CD4-positive, alpha-beta T cell treated with Interleukin-1 beta for 1 hour (primary cell): ENCODE measurements at regions not wholly inside any gene's neighbourhood (a gene's known extent, or its start where the extent isn't known, plus 50 kb on each side); places are given as distances from the start of the nearest gene placed in this dataset.
"Not testable (repeated sequence)": the region's sequence is repeated elsewhere in the genome, so short reads cannot be mapped to it uniquely, and the experiment has no call there.

Experiments
- DNase-seq, 2 donors: peaks; one replicate each; pipeline ENCODE4 v3.0.0-alpha.2; 2020 to 2022

GRCh38 chr2:82137441-82137840 lies 1832.9 kb upstream of the LRRTM1 start:
- no peak for DNase-seq

DNA sequence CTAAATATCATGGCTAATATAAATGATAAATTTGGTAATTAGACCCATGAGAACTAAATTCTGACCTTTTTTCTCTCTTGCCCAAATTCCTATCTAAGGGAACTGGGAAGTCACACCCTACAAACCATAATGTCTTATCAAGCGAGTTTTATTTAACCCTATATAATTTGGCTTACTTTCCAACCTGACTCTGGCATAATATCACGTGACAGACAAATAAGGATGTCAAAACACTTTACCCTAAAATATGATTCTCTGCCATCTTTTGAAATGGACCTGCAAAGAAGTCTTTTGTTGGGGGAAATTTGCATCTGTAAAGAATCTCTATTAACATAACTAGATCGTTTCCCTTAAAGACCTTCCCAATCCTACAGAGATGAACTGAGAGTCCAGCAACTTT lies 1823.5 kb upstream of the LRRTM1 start:
- no peak for DNase-seq

DNA sequence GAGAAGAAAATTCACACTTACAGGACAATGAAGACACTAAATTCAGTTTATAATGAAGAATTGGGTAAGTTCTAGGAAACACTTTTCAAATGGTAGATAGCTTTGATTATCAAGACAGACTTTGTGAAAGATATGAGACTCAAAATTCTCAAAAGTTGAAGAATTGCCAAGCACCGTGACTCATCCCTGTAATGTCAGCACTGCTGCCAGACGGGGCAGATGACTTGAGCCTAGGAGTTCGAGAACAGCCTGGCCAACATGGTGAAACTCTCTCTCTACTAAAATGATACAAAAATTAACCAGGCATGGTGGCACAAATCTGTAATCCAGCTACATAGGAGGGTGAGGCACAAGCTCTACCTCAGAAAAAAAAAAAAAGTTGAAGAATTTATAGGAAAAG lies 1820.1 kb upstream of the LRRTM1 start:
- DNase-seq, result no peak

GRCh38 chr2:82120654-82121053 lies 1816.1 kb upstream of the LRRTM1 start:
- no peak for DNase-seq

GRCh38 chr2:82120115-82120514 lies 1815.6 kb upstream of the LRRTM1 start:
- no peak for DNase-seq

DNA sequence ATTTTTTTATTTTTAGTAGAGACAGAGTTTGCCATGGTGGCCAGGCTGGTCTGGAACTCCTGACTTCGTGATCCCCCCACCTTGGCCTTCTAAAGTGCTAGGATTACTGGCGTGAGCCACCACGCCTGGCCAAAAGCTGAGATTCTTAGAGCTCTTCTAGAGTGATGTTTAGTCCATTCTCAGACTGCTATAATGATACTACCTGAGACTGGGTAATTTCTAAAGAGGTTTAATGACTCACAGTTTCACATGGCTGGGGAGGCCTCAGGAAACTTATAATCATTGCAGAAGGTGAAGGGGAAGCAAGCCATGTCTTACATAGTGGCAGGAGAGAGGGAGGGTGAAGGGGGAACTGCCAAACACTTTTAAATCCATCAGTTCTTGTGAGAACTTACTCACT lies 1804.9 kb upstream of the LRRTM1 start:
- no peak for DNase-seq

- DNase-seq, result no peak
Measured at GRCh38 chr2:82098617-82099016, 1794.1 kb upstream of the LRRTM1 start.

DNA sequence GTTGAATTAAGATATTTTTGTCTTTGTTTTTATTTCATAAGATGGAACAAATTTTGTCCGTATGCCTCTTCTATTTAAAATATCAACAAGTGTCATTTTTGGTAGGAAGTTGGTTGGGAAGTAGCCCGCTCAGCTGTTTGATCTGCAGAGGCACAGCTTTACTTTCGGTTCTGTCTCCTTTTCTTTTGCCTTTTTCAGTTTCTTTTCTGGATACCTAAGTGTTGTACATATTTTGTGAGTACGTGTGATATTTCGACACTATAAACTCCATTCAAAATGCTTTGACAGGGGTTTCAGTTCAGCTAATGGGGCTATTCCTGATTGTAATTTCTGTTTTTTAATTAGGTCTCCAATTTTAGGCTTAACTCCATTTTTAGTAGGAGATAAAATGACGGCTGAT lies 1785.0 kb upstream of the LRRTM1 start:
- DNase-seq, result no peak

GRCh38 chr2:82084679-82085392 lies 1780.3 kb upstream of the LRRTM1 start:
- no peak for DNase-seq

DNA sequence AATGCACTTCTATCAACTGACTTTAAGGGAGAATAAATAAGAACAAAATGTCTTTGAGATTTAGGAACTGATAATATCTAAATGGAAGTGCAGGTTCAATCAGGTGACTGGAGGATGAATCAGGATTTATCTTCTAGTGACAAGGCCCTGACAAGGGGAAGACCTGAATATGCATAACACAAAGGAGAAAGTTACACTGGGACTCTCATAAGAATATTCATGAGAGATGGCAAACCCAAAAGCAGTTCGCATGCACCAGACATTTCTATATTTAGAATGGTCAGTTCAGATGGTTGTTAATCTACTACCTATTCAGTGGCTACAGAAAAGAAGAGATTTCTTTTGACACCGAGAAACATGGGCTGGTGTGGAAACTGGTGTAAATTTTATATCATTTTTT lies 1771.3 kb upstream of the LRRTM1 start:
- DNase-seq, result no peak

GRCh38 chr2:82062463-82062862 lies 1757.9 kb upstream of the LRRTM1 start:
- DNase-seq, result no peak

DNA sequence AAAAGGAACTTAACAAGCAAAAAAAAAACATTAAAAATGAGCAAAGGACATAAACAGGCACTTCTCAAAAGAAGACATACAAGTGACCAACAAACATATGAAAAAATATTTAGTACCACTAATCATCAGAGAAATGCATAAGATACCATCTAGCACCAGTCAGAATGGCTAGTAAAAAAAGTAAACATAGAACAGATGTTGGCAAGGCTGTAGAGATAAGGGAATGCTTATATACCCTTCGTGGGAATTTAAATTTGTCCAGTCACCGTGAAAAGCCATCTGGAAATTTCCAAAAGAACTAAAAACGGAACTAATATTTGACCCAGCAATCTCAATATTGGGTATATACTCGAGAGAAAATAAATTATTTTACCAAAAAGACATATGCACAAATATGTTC lies 1751.3 kb upstream of the LRRTM1 start:
- DNase-seq, result no peak

- DNase-seq, result no peak
Measured at GRCh38 chr2:82043867-82044266, 1739.3 kb upstream of the LRRTM1 start.

DNA sequence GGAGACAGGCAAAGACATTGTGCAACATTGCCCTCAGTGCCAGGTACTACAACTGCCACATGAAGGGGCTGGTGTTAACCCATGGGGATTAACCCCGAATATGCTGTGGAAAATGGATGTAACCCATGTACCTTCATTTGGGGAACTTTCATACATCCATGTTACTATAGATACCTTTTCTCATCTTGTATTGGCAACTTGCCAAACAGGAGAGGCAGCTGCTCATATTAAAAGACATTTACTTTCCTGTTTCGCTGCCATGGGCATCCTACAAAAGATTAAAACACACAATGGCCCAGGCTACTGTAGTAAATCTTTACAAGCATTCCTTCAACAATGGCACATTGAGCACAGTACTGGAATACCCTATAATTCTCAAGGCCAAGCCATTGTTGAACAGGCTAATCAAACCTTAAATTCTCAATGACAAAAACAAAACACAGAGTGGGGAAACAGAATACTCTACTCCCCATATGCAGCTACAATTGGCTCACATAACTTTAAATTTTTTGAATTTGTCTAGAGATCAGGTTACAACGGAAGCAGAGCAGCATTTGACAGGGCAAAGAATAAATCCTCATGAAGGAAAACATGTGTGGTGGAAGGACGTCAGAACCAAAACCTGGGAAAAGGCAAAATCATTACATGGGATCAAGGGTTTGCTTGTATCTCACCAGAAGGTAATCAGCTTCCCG lies 1723.5 kb upstream of the LRRTM1 start:
- DNase-seq, result no peak

- DNase-seq, result no peak
Measured at GRCh38 chr2:82023710-82024109, 1719.2 kb upstream of the LRRTM1 start.

- no peak for DNase-seq
Measured at GRCh38 chr2:82013641-82014040, 1709.1 kb upstream of the LRRTM1 start.

DNA sequence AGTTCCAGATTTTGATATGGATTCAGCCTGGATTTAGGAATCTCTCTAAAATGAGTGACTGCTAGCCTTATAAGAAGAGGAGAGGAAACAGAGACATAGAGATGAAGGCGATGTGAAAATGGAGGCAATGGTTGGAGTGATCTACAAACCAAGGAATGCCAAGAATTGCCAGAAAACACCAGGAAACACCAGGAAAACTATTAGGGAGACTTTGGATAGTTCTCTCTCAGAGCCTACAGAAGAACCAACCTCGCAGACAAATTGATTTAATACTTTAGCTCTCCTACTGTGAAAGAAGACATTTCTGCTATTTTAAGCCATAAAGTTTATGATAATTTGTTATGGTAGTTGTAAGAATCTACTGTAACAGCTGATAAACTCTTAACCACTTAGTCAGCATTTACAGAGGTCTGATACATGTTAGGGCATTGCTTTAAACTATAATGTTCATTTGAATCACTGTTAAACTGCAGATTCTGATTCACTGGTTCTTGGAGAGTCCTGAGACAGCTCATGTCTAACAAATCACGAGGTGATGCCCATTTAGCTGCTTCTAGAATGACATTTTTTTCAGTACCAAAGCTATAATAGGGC lies 1702.6 kb upstream of the LRRTM1 start:
- DNase-seq, result no peak

DNA sequence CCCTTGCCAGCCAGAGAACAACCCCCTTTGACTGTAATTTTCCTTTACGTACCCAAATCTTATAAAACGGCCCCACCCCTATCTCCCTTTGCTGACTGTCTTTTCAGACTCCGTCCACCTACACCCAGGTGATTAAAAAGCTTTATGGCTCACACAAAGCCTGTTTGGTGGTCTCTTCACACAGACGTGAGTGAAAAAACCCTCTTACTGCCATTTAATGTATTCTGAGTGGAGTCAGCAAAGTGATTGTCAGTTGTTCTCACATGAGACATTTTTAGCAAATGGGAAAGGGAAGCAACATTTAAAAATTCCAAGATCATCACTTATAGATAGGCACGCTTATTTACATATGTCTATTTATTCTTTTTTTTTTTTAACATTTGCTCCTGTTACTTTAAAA lies 1701.3 kb upstream of the LRRTM1 start:
- DNase-seq, result not testable (repeated sequence)

DNA sequence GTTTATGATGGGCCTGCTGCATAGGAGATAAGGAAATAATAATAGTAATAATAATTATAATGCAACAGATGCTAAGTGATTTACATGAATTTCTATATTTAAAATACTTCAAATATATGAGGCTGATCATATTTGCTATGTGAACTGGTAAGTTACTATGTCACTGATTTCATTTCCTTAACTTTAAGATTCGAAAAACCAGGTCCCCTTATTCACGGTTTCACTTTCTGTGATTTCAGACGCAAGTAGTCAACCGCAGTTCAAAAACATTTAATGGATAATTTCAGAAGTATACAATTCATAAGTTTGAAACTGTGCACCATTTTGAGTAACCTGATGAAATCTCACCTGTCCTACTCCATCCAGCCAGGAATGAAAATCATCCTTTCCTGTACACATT lies 1697.1 kb upstream of the LRRTM1 start:
- no peak for DNase-seq

GRCh38 chr2:82000606-82001005 lies 1696.1 kb upstream of the LRRTM1 start:
- DNase-seq, result no peak

- no peak for DNase-seq
Measured at GRCh38 chr2:81996332-81996731, 1691.8 kb upstream of the LRRTM1 start.

DNA sequence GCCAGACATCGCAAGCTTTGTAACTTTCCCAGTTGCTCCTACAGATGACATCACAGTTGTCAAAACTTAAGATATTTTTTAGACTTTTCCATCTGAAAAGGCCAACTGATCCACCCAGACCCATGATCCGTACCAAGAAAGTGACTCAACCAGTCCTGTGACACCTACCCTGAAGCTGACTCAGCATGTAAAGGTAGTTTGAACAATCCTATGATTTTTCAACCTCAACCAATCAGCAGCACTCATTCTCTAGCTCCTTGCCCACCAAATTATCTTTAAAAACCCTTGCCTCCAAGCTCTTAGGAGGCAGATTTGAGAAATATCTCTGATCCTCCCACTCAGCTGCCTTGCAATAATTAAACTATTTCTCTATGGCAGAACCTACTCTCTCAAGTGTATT lies 1686.7 kb upstream of the LRRTM1 start:
- no peak for DNase-seq

- no peak for DNase-seq
Measured at GRCh38 chr2:81987370-81987769, 1682.8 kb upstream of the LRRTM1 start.

DNA sequence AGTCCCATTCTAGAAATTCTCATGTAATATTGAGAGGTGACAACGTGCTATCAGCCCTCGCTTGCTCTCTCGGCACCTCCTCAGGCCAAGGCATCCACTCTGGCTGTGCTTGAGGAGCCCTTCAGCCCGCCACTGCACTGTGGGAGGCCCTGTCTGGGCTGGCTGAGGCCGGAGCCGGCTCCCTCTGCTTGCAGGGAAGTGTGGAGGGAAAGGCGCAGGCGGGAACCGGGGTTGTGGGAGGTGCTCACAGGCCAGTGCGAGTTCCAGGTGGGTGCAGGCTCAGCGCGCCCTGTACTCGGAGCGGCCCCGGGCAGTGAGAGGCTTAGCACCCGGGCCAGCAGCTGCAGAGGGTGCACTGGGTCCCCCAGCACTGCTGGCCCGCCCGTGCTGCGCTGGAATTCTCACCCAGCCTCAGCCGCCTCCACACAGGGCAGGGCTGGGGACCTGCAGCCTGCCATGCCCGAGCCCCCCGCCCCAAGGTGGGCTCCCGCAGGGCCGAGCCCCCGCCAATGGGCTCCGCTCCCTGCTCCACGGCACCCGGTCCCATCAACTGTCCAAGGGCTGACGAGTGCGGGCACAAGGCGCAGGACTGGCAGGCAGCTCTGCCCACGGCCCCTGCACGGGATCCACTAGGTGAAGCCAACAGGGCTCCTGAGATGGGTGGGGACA lies 1680.6 kb upstream of the LRRTM1 start:
- no peak for DNase-seq
